D721Med (cell line): ENCODE measurements at regions not wholly inside any gene's neighbourhood (a gene's known extent, or its start where the extent isn't known, plus 50 kb on each side); places are given as distances from the start of the nearest gene placed in this dataset.

Experiments used
- DNase-seq: peaks from one replicate; pipeline ENCODE4 v3.0.0; 2011; ENCODE audit warnings: low spot score; ENCODE audit not compliant: insufficient read length
- FAIRE-seq: peaks from 2 replicates; lab custom pipeline; 2011; peaks lifted over from hg19 to GRCh38; lab: Jason Lieb, UNC
- TF ChIP-seq, protein P1 (sequence below): IDR thresholded peaks from 2 replicates; pipeline ENCODE4 v1.5.1; 2012; ENCODE audit warnings: mild to moderate bottlenecking, control low read depth; ENCODE audit not compliant: insufficient read depth; ENCODE audit errors: missing control alignments

DNA sequence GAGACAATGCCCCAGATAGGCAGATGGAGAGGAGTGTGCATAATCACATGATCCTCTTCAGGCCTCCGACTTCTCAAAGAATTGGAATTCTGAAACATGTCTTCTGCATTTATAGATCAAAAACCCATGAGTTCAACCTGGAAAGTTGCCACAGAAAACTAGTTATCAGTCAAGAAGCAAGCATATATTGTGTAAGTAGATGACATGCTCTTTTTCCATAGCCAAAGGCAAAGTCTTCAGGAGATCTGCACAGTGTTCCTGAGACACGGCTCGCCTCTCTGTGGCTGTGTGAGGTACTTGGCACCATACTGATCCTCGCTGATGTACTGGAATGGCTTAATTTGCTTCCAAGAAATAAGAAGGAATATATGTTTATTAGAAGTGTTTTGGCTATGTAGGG, 213.5 kb upstream of the MKI67 start:
- TF ChIP-seq, protein P1, sequence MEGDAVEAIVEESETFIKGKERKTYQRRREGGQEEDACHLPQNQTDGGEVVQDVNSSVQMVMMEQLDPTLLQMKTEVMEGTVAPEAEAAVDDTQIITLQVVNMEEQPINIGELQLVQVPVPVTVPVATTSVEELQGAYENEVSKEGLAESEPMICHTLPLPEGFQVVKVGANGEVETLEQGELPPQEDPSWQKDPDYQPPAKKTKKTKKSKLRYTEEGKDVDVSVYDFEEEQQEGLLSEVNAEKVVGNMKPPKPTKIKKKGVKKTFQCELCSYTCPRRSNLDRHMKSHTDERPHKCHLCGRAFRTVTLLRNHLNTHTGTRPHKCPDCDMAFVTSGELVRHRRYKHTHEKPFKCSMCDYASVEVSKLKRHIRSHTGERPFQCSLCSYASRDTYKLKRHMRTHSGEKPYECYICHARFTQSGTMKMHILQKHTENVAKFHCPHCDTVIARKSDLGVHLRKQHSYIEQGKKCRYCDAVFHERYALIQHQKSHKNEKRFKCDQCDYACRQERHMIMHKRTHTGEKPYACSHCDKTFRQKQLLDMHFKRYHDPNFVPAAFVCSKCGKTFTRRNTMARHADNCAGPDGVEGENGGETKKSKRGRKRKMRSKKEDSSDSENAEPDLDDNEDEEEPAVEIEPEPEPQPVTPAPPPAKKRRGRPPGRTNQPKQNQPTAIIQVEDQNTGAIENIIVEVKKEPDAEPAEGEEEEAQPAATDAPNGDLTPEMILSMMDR: no peak
- no peak for FAIRE-seq

DNA sequence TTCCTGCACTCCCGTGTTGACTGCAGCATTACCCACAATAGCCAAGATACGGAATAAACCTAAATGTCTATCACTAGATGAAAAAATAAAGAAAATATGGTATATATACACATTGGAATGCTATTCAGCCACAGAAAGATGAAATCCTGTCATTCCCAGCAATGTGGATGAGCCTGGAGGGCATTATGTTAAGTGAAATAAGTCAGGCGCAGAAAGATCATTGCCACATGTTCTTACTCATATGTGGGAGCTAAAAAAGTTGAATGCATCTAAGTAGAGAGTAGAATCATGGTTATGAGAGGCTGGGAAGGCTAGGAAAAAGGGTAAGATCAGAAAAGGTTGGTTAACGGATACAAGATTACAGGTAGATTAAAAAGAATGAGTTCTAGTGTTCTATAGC, 219.1 kb upstream of the MKI67 start:
- TF ChIP-seq, protein P1: no peak
- DNase-seq: no peak
- no peak for FAIRE-seq

More for the DNA sequence above, 213.5 kb upstream of the MKI67 start:
- DNase-seq: no peak

DNA sequence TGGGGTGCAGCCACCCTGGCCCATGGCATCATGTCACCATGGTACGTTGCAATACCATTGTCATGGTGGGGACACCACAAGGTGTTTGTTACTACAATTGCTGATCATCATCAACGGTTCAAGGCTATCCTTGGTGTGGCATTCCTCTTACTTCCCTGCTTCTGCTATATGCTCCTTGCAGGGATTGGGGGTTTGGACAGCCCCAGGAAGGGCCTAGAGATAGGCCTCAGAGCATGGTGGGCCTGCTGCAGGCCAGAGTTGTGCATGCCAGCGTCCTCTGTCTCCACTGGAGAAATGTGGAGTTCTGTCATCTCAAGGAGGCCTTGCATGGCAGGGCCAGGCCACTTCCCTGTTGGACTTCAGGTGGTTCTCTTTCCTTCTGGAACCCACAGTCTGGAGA, 234.6 kb upstream of the MKI67 start:
- FAIRE-seq: no peak
- DNase-seq: no peak
- TF ChIP-seq, protein P1: no peak

DNA sequence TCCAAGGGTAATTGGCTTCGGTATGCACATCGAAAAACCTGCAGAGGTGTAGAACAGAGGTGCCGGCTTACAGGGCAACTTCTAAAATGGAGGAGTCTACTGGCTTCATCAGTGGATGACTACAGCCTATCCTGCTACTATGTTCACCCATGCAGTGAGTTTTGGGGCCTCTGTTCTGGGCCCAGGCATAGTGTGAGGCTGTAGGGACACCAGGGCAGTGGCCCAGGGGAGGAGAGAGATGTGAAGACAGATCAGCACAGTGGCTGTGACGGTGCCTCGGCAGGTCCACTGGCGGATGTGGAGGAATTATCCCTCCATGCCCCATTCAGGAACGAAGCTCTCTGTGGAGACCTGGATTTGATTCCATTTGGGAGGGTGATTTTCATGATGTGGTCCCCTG, 235.3 kb upstream of the MKI67 start:
- TF ChIP-seq, protein P1: no peak

DNA sequence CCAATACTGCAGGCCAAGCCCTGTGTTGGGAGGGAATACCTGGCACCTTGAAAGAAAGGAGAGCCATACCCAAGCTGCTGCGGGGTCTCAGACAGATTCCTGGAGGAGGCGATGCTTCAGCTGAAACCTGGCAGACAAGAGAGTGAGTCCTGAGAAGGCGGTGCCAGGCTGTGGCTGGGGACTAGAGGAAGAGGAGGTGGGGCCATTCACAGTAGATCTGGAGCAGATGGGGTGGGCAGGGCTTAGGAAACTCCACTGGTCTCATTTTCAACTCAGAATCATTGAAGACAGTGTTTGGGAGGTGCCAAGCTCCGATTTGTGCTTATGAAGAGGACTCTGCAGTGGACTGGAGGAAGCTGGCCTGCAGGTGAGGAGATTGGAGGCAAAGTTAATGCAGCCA, 236.3 kb upstream of the MKI67 start:
- TF ChIP-seq, protein P1: no peak
- FAIRE-seq (no peak), DNase-seq (no peak)

More for the DNA sequence above, 235.3 kb upstream of the MKI67 start:
- DNase-seq: no peak
- FAIRE-seq: no peak

DNA sequence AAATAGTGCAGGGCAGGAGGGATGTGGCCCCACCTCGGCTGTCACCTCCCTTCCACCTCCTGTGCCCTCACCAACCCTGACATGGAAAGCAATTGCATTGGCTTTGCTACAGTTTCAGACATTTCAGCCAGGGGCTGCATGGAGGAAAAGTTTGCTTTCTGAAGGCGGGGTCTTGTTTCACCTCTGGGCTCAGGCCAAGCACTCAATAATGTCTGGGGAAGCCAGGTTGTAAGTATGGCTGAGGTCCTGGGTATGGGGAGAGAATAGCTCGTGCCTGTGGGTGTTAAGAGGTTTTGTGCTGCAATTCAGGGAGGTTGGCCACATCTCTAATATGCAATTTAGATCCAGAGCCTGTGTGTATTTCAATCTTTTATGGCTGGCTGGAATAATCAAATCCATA, 238.4 kb upstream of the MKI67 start:
- FAIRE-seq (no peak), DNase-seq (no peak)
- TF ChIP-seq, protein P1: no peak

DNA sequence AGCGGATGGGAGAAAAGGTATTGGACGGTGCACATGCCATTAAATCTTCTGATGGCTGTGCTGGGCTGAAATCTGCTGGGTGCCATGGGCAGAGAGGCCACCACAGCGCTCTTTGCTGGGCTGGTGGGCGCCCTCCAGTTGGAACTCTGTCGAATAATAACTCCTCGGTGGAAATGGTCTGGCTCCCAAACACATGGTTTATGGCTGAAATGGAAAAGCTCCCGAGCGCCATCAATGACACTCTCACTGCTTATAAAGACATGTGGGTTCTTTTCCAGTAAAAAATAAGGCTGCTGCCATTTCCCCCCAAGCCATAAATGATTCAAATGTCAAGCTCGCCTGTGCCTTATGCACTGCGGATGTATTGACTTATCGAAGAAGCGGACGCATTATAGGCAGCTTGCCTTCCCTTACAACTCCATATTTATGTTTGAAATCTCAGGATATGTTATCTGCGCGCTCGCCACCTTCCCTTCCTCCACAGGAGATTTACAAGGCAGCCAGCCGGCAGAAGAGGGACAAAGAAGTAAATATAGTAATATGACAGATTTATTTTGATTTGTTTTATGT, 239.0 kb upstream of the MKI67 start:
- TF ChIP-seq, protein P1: no peak
- no peak for DNase-seq
- FAIRE-seq: no peak
